IMR-90 (cell line): ENCODE measurements at regions not wholly inside any gene's neighbourhood (a gene's known extent, or its start where the extent isn't known, plus 50 kb on each side); places are given as distances from the start of the nearest gene placed in this dataset.
"Not testable (repeated sequence)": the region's sequence is repeated elsewhere in the genome, so short reads cannot be mapped to it uniquely, and the experiment has no call there.

Experiments used
- BHLHE40 ChIP-seq: fragments of 150-350 bp; IDR thresholded peaks from 2 replicates; pipeline ENCODE4 v1.6.1; 2016; ENCODE audit warnings: mild to moderate bottlenecking, low read depth, low read length
- CEBPB ChIP-seq: IDR thresholded peaks from 2 replicates; pipeline ENCODE4 v1.6.1; 2012; ENCODE audit warnings: low read depth, low read length, improper control_type of control experiment
- CTCF ChIP-seq: conservative IDR thresholded peaks from 2 replicates; pipeline ENCODE4 v1.5.1; 2012; ENCODE audit warnings: mild to moderate bottlenecking, low read depth, low read length, improper control_type of control experiment
- ELK1 ChIP-seq: fragments of 150-350 bp; IDR thresholded peaks from 2 replicates; pipeline ENCODE4 v1.6.1; 2016; ENCODE audit warnings: low read depth, mild to moderate bottlenecking, low read length, moderate library complexity, borderline replicate concordance
- FOS ChIP-seq: fragments of 150-350 bp; IDR thresholded peaks from 2 replicates; pipeline ENCODE4 v1.6.1; 2016; ENCODE audit warnings: low read depth, low read length
- MAFK ChIP-seq: IDR thresholded peaks from 2 replicates; pipeline ENCODE4 v1.6.1; 2012; ENCODE audit warnings: low read depth, low read length, improper control_type of control experiment
- MXI1 ChIP-seq: IDR thresholded peaks from 2 replicates; pipeline ENCODE4 v1.6.1; 2012; ENCODE audit warnings: low read depth, mild to moderate bottlenecking, low read length, moderate library complexity, borderline replicate concordance
- POLR2A ChIP-seq: IDR thresholded peaks from 2 replicates; pipeline ENCODE4 v1.6.1; 2012; ENCODE audit warnings: mild to moderate bottlenecking, low read depth, low read length
- RAD21 ChIP-seq: IDR thresholded peaks from 2 replicates; pipeline ENCODE4 v1.6.1; 2012; ENCODE audit warnings: low read length, improper control_type of control experiment
- USF2 ChIP-seq: fragments of 150-350 bp; IDR thresholded peaks from 2 replicates; pipeline ENCODE4 v1.6.1; 2017; ENCODE audit warnings: mild to moderate bottlenecking, antibody characterized with exemption, low read length, low read depth

GRCh38 chr18:8913606-8914403, 188.7 kb upstream of the NDUFV2 start:
- not testable (repeated sequence) for TF ChIP-seq MXI1, CTCF, RAD21, POLR2A, USF2, MAFK, FOS, CEBPB, ELK1, BHLHE40
